ENCODE measurements at regions not wholly inside any gene's neighbourhood (a gene's known extent, or its start where the extent isn't known, plus 50 kb on each side); places are given as distances from the start of the nearest gene placed in this dataset.

DNA sequence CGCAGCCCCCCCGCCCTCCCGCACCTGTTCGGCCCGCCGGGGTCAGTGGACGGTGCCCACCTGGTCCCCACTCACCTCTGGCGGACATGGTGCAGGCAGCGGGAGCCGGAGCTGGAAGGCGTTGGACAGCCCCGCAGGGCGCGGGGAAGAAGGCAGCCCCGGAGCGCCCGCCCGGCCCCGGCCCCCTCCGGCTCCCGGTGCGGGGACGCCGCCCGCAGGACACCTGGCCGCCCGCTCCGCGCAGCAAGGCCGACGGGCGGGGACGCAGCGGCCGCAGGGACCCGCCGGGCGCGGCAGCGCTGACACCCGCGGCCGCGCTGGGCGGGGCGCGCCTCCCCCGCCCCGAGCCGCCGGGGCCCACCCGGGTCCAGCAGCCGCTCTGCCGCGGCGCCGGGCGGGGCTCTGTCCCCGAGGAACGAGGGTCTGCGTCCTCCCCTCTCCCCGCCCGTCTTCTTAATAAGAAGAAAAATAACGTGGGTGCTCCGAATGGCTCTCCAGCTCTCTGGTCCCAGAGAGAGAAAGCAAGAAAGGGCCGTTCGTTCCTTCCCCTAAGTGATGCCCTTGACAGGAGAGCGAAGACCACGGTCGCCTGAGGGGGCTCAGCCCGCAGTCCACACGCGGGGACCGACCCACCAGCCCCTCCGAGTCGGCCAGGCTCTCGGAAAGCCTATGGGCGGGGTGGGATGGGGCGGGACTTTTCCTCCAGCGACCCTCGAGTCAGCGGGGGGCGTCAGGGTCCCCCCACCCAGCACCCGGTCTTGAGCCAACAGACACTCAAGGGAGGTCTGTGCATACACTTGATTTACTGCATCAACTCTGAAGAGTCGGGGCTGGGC is 53.4 kb upstream of the FHIP2A start:
- POLR2A ChIA-PET = no interaction called here
- Mint-ChIP-seq H3K27ac (no peak overlapping the region), H3K27me3 (peaks cover 28% of the 10 kb centered on the region), H3K36me3 (ENCODE audit: low read depth) (no peaks in the 10 kb centered on the region), H3K4me3 (peak overlapping the region; percentile 45), H3K9me3 (no peaks in the 10 kb centered on the region), H3K4me1 (ENCODE audit: low read depth) (peaks cover 4% of the 10 kb centered on the region)
- TF ChIP-seq, protein P1, sequence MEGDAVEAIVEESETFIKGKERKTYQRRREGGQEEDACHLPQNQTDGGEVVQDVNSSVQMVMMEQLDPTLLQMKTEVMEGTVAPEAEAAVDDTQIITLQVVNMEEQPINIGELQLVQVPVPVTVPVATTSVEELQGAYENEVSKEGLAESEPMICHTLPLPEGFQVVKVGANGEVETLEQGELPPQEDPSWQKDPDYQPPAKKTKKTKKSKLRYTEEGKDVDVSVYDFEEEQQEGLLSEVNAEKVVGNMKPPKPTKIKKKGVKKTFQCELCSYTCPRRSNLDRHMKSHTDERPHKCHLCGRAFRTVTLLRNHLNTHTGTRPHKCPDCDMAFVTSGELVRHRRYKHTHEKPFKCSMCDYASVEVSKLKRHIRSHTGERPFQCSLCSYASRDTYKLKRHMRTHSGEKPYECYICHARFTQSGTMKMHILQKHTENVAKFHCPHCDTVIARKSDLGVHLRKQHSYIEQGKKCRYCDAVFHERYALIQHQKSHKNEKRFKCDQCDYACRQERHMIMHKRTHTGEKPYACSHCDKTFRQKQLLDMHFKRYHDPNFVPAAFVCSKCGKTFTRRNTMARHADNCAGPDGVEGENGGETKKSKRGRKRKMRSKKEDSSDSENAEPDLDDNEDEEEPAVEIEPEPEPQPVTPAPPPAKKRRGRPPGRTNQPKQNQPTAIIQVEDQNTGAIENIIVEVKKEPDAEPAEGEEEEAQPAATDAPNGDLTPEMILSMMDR (IDR thresholded peaks at IDR 0.05) = no peak
- ATAC-seq (peak; percentile 55), DNase-seq (no peak)
- intact Hi-C loops (cut with micrococcal nuclease) = no loop called here
- CTCF ChIA-PET = no interaction called here

DNA sequence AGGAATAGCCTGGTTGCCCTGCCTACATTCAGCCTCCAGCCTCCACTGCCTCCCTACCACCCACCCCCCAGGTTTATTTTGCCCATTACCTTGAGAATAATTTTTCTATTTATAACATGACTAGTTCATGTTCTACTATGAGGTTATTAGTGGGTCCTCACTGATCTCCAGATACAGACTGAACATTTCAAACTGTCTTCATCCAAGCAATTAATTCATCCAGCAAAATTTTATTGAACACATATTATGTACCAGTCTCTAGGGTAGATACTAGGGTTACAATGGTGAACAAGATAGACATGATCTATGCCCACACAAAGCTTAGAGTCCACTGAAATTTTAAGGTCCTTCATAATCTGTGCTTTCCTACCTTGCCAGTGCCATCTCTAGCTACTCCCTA is 51.6 kb upstream of the FHIP2A start:
- ChIA-PET CTCF (no interaction called here), POLR2A (no interaction called here)
- ATAC-seq (no peak), DNase-seq (no peak)
- Mint-ChIP-seq H3K4me1 (ENCODE audit: low read depth) (peaks cover 4% of the 10 kb centered on the region), H3K27me3 (peaks cover 22% of the 10 kb centered on the region), H3K4me3 (no peak overlapping the region), H3K9me3 (no peaks in the 10 kb centered on the region), H3K36me3 (ENCODE audit: low read depth) (no peaks in the 10 kb centered on the region), H3K27ac (no peak overlapping the region)
- intact Hi-C loops (cut with micrococcal nuclease) = no loop called here
- TF ChIP-seq, protein P1 (IDR thresholded peaks at IDR 0.05) = no peak

DNA sequence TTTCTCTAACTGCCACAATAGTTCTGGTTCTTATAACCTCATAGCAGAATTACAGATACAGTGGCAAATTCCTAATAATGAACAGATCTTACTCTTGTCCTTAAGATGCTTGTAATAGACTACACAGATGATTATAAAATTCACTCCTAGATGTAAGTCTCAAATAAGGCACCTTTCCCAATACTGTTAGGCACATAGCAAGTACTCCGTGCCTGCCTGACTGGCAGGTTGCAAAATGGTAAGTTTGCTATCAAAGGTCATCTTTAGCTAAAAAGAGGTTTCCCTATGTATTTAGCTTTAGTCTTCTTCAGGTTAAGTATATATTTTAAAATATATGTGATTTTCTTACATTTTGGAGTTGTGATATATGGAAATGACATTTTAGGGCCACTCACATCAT is 50.4 kb upstream of the FHIP2A start:
- no peak for ATAC-seq
- TF ChIP-seq, protein P1 (IDR thresholded peaks at IDR 0.05) = no peak
- Mint-ChIP-seq H3K27ac (no peak overlapping the region), H3K36me3 (ENCODE audit: low read depth) (no peaks in the 10 kb centered on the region), H3K27me3 (peaks cover 17% of the 10 kb centered on the region), H3K4me3 (no peak overlapping the region), H3K9me3 (no peaks in the 10 kb centered on the region), H3K4me1 (ENCODE audit: low read depth) (peaks cover 4% of the 10 kb centered on the region)
- intact Hi-C loops (cut with micrococcal nuclease) = no loop called here
- ChIA-PET CTCF (interaction anchor here (1.0 kb wide), 1 partner anchor 15 kb away, joined by 3 read pairs; no protein-coding TSS in a partner anchor), POLR2A (no interaction called here)
- DNase-seq = no peak

DNA sequence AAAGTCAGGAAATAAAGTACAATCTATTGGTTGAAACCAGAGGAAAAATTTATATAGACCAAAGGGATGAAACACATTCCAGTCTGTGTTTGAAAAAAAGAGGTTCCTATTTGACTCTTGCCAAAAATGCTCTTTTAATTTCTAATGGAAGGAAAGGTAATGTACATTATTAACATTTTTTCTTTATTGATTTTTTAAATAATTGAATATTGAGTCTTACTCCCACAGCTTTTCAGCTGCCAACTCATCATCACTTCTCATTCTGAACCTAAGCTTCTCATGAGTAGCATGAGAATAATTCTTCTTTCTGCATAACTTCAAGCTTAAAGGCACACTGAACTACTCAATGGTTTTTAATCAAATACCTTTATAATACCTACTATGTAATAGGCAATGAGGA is 49.8 kb upstream of the FHIP2A start:
- DNase-seq (no peak), ATAC-seq (no peak)
- TF ChIP-seq, protein P1 (IDR thresholded peaks at IDR 0.05) = no peak
- H3K27ac Mint-ChIP-seq = no peak overlapping the region
- intact Hi-C loops (cut with micrococcal nuclease) = no loop called here
- POLR2A ChIA-PET = no interaction called here
- H3K4me3 Mint-ChIP-seq = no peak overlapping the region
- H3K36me3 Mint-ChIP-seq (ENCODE audit: low read depth) = no peaks in the 10 kb centered on the region
- CTCF ChIA-PET = interaction anchor here (1.0 kb wide), 1 partner anchor 14 kb away, joined by 3 read pairs; no protein-coding TSS in a partner anchor
- peaks cover 2% of the 10 kb centered on the region for H3K4me1 Mint-ChIP-seq (ENCODE audit: low read depth)
- H3K9me3 Mint-ChIP-seq = no peaks in the 10 kb centered on the region
- peaks cover 14% of the 10 kb centered on the region for H3K27me3 Mint-ChIP-seq

Data from activated CD8-positive, alpha-beta T cell treated with anti-CD3 and anti-CD28 coated beads for 36 hours (primary cell).